AG09319 (cell line): ENCODE measurements at regions not wholly inside any gene's neighbourhood (a gene's known extent, or its start where the extent isn't known, plus 50 kb on each side); places are given as distances from the start of the nearest gene placed in this dataset.

Experiments
- DNase-seq: peaks from one replicate; pipeline ENCODE4 v3.0.0-alpha.2; 2010; ENCODE audit warnings: low read depth; ENCODE audit errors: extremely low read depth
- TF ChIP-seq, protein P1 (sequence below): IDR thresholded peaks from 2 replicates; pipeline ENCODE4 v1.5.1; 2011; ENCODE audit warnings: low read depth, mild to moderate bottlenecking, inconsistent platforms, low read length, moderate library complexity

DNA sequence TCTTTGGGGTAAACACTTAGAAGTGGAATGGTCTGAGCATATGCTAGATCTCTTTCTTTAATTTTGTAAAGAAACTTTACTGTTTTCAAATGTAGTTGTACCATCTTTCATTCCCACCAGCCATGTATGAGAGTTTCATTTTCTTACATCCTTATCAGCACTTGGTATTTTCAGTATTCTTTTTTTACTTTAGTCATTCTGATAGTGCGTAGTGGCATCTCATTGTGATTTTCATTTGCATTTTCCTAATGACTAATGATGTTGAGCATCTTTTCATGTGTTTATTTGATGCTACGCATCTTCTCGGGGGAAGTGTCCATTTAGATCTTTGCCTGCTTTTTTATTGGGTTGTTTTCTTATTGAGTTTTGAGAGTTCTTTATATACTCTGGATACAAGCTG lies 71.3 kb upstream of the PRPS1 start:
- TF ChIP-seq, protein P1, sequence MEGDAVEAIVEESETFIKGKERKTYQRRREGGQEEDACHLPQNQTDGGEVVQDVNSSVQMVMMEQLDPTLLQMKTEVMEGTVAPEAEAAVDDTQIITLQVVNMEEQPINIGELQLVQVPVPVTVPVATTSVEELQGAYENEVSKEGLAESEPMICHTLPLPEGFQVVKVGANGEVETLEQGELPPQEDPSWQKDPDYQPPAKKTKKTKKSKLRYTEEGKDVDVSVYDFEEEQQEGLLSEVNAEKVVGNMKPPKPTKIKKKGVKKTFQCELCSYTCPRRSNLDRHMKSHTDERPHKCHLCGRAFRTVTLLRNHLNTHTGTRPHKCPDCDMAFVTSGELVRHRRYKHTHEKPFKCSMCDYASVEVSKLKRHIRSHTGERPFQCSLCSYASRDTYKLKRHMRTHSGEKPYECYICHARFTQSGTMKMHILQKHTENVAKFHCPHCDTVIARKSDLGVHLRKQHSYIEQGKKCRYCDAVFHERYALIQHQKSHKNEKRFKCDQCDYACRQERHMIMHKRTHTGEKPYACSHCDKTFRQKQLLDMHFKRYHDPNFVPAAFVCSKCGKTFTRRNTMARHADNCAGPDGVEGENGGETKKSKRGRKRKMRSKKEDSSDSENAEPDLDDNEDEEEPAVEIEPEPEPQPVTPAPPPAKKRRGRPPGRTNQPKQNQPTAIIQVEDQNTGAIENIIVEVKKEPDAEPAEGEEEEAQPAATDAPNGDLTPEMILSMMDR, result no peak
- DNase-seq, result no peak

DNA sequence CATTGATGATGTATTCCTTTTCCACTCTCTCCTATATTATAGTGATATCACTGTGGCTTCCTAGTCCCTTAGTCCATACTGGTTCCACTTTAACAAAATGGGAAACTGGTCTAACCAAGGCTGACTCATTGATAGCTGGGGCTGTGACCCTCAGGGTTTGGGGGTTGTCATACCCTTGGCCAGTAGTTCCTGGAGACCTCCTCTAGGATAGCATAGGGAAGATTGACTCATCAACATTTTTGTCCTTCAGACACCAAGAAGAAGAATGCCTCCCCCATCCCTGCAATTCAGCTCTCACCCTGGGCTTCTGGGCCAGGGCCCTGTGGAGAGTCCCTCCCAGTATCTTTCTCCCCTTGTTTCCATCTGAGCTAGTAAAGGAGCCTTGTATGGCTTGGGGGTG lies 68.8 kb upstream of the PRPS1 start:
- TF ChIP-seq, protein P1, result no peak
- no peak for DNase-seq

DNA sequence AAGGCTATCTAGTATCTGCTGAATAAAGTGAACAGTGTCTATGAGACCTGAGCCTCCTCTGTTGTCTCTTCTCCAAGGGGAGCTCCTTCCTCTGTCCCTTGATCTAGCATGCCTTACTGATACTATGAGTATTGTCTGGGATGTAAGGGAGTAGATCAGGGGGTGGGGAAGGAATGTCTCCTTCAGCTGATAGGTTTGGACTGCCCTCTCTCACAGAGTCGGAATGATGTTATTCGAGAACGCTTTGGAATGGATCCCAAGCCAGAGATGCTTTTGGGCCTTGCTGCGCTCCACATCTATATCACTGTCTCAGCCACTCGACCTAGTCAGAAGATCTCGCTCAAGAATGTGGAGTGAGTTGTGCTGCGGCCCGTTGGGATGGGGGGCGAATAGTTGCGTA lies 68.3 kb upstream of the PRPS1 start:
- TF ChIP-seq, protein P1, result no peak
- no peak for DNase-seq

DNA sequence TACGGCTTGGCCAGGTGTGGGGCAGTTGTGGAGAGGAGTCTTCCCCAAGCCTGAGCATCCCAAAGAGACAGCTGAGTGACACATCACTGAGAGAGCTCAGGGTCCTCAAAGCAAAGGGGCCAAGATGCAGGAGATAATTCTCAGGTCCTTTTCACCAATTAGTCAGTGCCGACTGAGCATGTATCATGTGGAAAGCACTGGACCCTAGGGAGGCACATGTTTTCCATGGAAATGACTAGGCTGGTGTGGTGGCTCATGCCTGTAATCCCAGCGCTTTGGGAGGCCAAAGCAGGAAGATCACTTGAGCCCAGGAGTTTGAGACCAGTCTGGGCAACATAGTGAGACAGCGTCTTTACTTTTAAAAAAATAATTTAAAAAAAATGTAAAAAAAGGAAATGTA lies 67.3 kb upstream of the PRPS1 start:
- no peak for DNase-seq
- TF ChIP-seq, protein P1, result no peak

DNA sequence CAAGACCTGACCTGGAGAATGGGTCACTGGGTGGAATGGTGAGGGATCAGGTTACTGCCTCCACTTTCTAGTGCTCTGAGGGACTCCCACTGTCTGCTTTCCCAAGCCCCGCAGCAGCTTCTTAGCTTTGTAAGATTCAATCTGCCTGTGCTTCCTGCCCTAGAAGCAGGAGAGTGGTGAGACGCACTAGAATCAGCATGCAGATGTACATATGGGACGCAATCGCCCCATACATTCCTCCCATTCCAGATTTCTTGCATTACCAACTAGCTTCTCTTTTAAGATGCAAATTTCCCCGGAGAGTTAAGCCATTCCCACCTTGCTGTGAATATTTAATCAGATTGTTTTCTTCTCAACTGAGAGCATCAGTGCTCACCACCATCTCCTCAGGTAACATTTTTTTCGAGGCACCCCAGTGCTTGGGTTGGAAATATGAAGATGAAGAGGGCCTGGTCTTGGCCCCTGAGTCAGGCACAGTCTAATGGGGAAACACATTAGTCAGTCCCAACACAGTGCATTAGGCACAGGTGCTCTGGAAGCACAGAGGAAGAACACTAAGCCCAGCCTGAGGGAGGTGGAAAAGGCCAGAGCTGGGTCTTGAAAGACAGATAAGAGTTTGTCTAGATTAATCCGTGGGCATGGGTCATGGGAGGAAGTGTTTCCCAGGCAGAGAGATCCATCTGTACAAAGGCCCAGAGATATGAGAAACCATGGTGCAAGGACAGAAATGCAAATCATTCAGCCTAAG lies 66.7 kb upstream of the PRPS1 start:
- no peak for DNase-seq
- TF ChIP-seq, protein P1, result no peak

DNA sequence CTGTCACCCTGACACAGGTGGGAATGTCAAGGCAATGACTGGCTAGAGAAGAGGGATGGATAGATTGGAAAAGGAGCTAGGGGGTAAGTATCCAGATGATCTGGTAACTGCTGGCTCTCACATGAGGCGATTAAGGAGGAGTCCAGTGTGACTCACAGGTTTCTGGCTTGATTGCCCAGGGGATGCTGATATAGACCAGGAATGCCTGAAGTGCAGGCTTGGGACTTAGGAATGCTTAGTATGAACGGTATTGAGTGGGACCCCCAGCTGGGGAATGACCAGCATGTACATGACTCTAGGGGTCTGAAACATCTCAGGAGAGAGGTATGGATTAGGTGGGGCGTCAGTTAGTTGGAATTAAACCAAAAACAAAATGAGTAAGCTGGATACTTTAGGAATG lies 65.8 kb upstream of the PRPS1 start:
- TF ChIP-seq, protein P1, result no peak
- no peak for DNase-seq

DNA sequence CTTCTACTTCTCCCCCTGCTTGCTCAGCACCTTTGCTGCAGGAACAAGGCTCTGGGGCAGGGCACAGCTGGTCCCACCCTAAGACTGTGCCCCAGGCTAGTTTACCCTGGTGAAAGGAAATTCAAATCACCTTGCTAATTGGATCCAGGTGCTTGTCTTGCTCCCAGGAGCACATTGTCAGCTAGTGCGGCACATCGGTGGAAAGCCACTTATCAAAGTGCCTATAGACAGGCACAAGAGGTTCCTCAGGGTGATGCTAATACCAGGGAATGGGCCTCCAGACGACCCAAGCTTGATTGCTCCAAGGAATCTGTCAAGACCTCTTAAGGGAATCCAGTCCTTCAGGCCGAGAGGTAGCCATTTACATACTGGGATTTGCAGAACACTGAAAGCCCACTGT lies 64.5 kb upstream of the PRPS1 start:
- TF ChIP-seq, protein P1, result no peak
- DNase-seq, result no peak
